WERI-Rb-1 (cell line): ENCODE measurements at regions not wholly inside any gene's neighbourhood (a gene's known extent, or its start where the extent isn't known, plus 50 kb on each side); places are given as distances from the start of the nearest gene placed in this dataset.

Experiments used
- DNase-seq: peaks from one replicate; pipeline ENCODE4 v3.0.0-alpha.2; 2020
- H3K27ac ChIP-seq: fragments of 250-450 bp; sonication (Bioruptor Pico); 2 replicates; pipeline ENCODE4 v1.5.1; 2020; ENCODE audit warnings: mild to moderate bottlenecking, moderate library complexity
- H3K27me3 ChIP-seq: fragments of 250-450 bp; sonication (Bioruptor Pico); 2 replicates; pipeline ENCODE4 v1.5.1; 2021; ENCODE audit warnings: mild to moderate bottlenecking, low read depth, moderate library complexity; ENCODE audit not compliant: insufficient read depth, severe bottlenecking
- H3K36me3 ChIP-seq: fragments of 250-450 bp; sonication (Bioruptor Pico); 2 replicates; pipeline ENCODE4 v1.5.1; 2020; ENCODE audit warnings: mild to moderate bottlenecking, moderate library complexity
- H3K4me3 ChIP-seq: 2 replicates; pipeline ENCODE4 v1.5.1; 2011; ENCODE audit warnings: low read depth, mild to moderate bottlenecking, control low read depth, low read length
- H3K9me3 ChIP-seq: fragments of 250-450 bp; sonication (Bioruptor Pico); 2 replicates; pipeline ENCODE4 v1.5.1; 2021; ENCODE audit warnings: mild to moderate bottlenecking, moderate library complexity; ENCODE audit not compliant: severe bottlenecking
- TF ChIP-seq, protein P1 (sequence below): IDR thresholded peaks from 2 replicates; pipeline ENCODE4 v1.5.1; 2011; ENCODE audit warnings: low read depth, mild to moderate bottlenecking, control low read depth, inconsistent platforms, low read length

- no peak overlapping the region for H3K27ac ChIP-seq
- H3K27me3 ChIP-seq, result no peaks in the 10 kb centered on the region
- TF ChIP-seq, protein P1, sequence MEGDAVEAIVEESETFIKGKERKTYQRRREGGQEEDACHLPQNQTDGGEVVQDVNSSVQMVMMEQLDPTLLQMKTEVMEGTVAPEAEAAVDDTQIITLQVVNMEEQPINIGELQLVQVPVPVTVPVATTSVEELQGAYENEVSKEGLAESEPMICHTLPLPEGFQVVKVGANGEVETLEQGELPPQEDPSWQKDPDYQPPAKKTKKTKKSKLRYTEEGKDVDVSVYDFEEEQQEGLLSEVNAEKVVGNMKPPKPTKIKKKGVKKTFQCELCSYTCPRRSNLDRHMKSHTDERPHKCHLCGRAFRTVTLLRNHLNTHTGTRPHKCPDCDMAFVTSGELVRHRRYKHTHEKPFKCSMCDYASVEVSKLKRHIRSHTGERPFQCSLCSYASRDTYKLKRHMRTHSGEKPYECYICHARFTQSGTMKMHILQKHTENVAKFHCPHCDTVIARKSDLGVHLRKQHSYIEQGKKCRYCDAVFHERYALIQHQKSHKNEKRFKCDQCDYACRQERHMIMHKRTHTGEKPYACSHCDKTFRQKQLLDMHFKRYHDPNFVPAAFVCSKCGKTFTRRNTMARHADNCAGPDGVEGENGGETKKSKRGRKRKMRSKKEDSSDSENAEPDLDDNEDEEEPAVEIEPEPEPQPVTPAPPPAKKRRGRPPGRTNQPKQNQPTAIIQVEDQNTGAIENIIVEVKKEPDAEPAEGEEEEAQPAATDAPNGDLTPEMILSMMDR, result no peak
- DNase-seq, result no peak
- H3K9me3 ChIP-seq, result peaks cover 5% of the 10 kb centered on the region
- H3K36me3 ChIP-seq, result no peaks in the 10 kb centered on the region
- no peak overlapping the region for H3K4me3 ChIP-seq
These were observed 667.4 kb upstream of the SEMA6A start for GRCh38 chr5:117242028-117242427.

DNA sequence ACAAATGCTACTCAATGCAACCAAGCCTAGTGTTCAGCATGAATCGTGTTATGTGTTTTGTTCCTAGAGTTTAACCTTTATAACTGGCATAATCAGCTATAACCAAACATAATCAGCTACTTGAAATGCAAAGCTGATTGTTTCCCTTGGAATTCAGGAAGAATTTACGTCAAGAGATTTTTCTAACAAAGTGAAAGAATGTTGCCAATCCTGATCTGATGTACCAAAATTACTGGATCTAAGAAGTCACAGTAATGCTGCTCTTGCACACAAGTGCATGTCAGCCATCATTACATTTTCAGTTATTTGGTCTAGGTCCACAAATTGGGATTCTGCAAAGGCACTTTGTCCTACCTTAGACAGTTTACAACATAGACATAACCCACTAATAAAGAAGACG is 662.3 kb upstream of the SEMA6A start:
- TF ChIP-seq, protein P1, result no peak
- H3K36me3 ChIP-seq, result no peaks in the 10 kb centered on the region
- no peak overlapping the region for H3K4me3 ChIP-seq
- DNase-seq, result no peak
- peaks cover 5% of the 10 kb centered on the region for H3K9me3 ChIP-seq
- no peak overlapping the region; the same call in 1 of the 2 replicates for H3K27ac ChIP-seq
- H3K27me3 ChIP-seq, result no peaks in the 10 kb centered on the region

- H3K27me3 ChIP-seq, result no peaks in the 10 kb centered on the region
- TF ChIP-seq, protein P1, result no peak
- H3K27ac ChIP-seq, result peak overlapping the region; percentile 62
- no peaks in the 10 kb centered on the region for H3K9me3 ChIP-seq
- H3K4me3 ChIP-seq, result no peak overlapping the region
- no peaks in the 10 kb centered on the region for H3K36me3 ChIP-seq
- DNase-seq, result peak; percentile 50
These were observed 661.2 kb upstream of the SEMA6A start for GRCh38 chr5:117235786-117236185.

DNA sequence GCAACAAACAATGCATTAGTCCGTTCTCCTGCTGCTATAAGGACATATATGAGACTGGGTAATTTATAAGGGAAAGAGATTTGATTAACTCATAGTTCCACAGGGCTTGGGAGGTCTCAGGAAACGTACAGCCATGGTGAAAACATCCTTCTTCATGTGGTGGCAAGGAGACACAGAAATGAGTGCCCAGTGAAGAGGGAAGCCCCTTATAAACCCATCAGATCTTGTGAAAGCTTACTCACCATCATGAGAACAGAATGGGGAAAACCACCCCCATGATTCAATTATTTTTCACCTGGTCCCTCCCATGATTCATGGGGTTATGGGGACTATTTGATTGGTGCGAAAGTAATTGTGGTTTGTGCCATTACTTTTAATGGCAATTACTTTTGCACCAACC is 655.8 kb upstream of the SEMA6A start:
- no peak overlapping the region for H3K27ac ChIP-seq
- H3K27me3 ChIP-seq, result no peaks in the 10 kb centered on the region
- no peaks in the 10 kb centered on the region for H3K36me3 ChIP-seq
- TF ChIP-seq, protein P1, result no peak
- H3K4me3 ChIP-seq, result no peak overlapping the region
- DNase-seq, result no peak
- no peaks in the 10 kb centered on the region for H3K9me3 ChIP-seq

DNA sequence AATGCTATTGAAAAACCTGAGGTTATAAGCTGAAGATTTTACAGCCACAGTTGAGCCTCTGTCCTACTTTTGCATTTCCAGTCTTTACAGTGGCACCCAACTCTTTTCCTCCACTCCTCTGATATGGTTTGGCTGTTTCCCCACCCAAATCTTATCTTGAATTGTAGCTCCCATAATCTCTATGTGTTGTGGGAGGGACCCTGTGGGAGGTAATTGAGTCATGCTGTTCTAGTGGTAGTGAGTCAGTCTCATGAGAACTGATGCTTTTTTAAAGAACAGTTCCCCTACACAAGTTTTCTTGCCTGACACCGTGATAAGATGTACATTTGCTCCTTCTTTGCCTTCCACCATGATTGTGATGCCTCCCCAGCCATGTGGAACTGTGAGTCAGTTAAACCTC is 646.1 kb upstream of the SEMA6A start:
- Histone ChIP-seq H3K27me3 (no peaks in the 10 kb centered on the region), H3K9me3 (peaks cover 2% of the 10 kb centered on the region), H3K4me3 (no peak overlapping the region), H3K36me3 (no peaks in the 10 kb centered on the region), H3K27ac (no peak overlapping the region)
- TF ChIP-seq, protein P1, result no peak
- DNase-seq, result no peak

- Histone ChIP-seq H3K4me3 (no peak overlapping the region), H3K9me3 (peaks cover 2% of the 10 kb centered on the region), H3K27ac (no peak overlapping the region), H3K36me3 (no peaks in the 10 kb centered on the region), H3K27me3 (no peaks in the 10 kb centered on the region)
- DNase-seq, result no peak
- TF ChIP-seq, protein P1, result no peak
These were observed 644.2 kb upstream of the SEMA6A start for GRCh38 chr5:117218789-117219188.
